ENCODE measurements at regions not wholly inside any gene's neighbourhood (a gene's known extent, or its start where the extent isn't known, plus 50 kb on each side); places are given as distances from the start of the nearest gene placed in this dataset.

DNA sequence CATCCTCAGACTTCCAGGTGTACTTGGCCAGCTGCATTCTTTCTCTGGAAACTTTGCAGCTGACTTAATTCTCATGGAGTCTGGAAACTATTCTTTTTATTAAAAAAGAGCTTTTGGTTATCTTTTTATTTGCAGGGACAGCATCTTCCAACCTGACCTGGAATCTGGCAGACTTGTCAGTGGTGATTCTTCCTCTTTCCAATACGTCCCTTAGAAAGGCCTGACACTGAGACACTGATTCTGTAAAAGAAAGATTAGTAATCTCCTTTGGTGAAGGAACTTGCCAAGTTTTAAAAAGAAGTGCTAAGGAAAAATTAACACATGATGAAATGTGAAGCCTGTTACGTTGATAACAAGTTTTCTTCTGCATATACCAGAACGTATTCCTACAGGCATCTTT, 440.9 kb upstream of the RAG2 start:
- no peak for TF ChIP-seq FOXM1 (IDR thresholded peaks at IDR 0.05; ENCODE audit: borderline replicate concordance)
- no peak for TF ChIP-seq HDGF (IDR thresholded peaks at IDR 0.05; ENCODE audit: borderline replicate concordance)
